Erythroblast (primary cell): ENCODE measurements at regions not wholly inside any gene's neighbourhood (a gene's known extent, or its start where the extent isn't known, plus 50 kb on each side); places are given as distances from the start of the nearest gene placed in this dataset.

Experiments used
- GATA1 ChIP-seq: IDR thresholded peaks from 2 replicates; pipeline ENCODE4 v1.6.1; 2011; ENCODE audit warnings: low read depth, mild to moderate bottlenecking, control low read depth, low read length, moderate library complexity
- POLR2A ChIP-seq: IDR thresholded peaks from 2 replicates; pipeline ENCODE4 v1.6.1; 2011; ENCODE audit warnings: mild to moderate bottlenecking, low read length

GRCh38 chr17:74107107-74107506 lies 96.4 kb upstream of the RPL38 start:
- TF ChIP-seq POLR2A (no peak), GATA1 (no peak)
